ENCODE measurements at regions not wholly inside any gene's neighbourhood (a gene's known extent, or its start where the extent isn't known, plus 50 kb on each side); places are given as distances from the start of the nearest gene placed in this dataset.

DNA sequence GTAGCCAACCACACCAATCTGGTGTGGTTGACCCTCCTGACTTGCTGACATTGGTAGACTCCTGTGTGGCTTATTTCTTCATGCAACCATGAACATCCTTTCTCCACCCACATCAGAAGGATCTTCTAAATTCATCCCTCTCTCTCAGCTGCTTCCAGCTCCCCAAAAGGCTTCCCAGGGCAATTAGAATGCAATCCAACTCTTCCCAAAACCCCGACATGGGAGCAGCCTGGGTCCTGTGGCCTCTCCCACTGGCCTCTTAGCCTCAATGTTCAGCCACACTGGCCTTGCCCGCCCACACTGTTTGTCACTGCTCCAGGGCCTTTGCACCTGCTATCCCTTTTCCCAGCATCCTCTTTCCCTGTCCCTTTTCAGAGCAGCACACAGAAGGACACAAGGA is 199.8 kb upstream of the SGCG start:
- no peak overlapping the region for H3K4me2 ChIP-seq (ENCODE audit: insufficient read depth, insufficient read length, low read length)
- H3K9me3 ChIP-seq (ENCODE audit: control insufficient read depth, low read depth, low read length): no peaks in the 10 kb centered on the region
- H3K4ac ChIP-seq (ENCODE audit: low read depth, low read length): no peak overlapping the region
- no peak for DNase-seq
- H3K79me1 ChIP-seq (ENCODE audit: insufficient read depth, low read depth, low read length, poor library complexity, severe bottlenecking): no peaks in the 10 kb centered on the region
- no peak overlapping the region for H2AFZ ChIP-seq (ENCODE audit: low read length)
- H2BK20ac ChIP-seq (ENCODE audit: low read depth, low read length, poor library complexity, severe bottlenecking): no peak overlapping the region
- no peaks in the 10 kb centered on the region for H3K79me2 ChIP-seq (ENCODE audit: insufficient read depth, low read length)
- H3K36me3 Mint-ChIP-seq (ENCODE audit: insufficient read depth in 1 of 3, low read depth in 3 of 3): peaks cover 5 to 22% (median 15%) of the 10 kb centered on the region in 3 experiments
- WGBS (ENCODE audit: extremely low coverage, insufficient read length, low lambda C conversion rate): no CpG with 5 or more reads among the region's 2 CpGs
- H3K9me3 Mint-ChIP-seq: peaks cover 21 to 30% of the 10 kb centered on the region in 2 experiments
- no peak overlapping the region for H2BK12ac ChIP-seq (ENCODE audit: insufficient read length, low read depth, low read length)
- H3K56ac ChIP-seq (ENCODE audit: insufficient read length, low read depth, low read length): no peak overlapping the region
- H4K91ac ChIP-seq (ENCODE audit: insufficient read length, low read depth, low read length): no peak overlapping the region
- no peak overlapping the region for H2BK5ac ChIP-seq (ENCODE audit: insufficient read length, low read length)
- no peak overlapping the region for H2BK120ac ChIP-seq (ENCODE audit: low read depth, low read length, poor library complexity, severe bottlenecking)
- no peaks in the 10 kb centered on the region for H3K27me3 ChIP-seq (ENCODE audit: insufficient read depth, low read length)
- H3T11ph ChIP-seq (ENCODE audit: low read length): no peak overlapping the region
- no peak overlapping the region for H4K8ac ChIP-seq (replicated peaks; ENCODE audit: insufficient read length, low read depth, low read length)
- no peak overlapping the region for H2AK5ac ChIP-seq (ENCODE audit: insufficient read length, low read length)
- TF ChIP-seq, protein P1, sequence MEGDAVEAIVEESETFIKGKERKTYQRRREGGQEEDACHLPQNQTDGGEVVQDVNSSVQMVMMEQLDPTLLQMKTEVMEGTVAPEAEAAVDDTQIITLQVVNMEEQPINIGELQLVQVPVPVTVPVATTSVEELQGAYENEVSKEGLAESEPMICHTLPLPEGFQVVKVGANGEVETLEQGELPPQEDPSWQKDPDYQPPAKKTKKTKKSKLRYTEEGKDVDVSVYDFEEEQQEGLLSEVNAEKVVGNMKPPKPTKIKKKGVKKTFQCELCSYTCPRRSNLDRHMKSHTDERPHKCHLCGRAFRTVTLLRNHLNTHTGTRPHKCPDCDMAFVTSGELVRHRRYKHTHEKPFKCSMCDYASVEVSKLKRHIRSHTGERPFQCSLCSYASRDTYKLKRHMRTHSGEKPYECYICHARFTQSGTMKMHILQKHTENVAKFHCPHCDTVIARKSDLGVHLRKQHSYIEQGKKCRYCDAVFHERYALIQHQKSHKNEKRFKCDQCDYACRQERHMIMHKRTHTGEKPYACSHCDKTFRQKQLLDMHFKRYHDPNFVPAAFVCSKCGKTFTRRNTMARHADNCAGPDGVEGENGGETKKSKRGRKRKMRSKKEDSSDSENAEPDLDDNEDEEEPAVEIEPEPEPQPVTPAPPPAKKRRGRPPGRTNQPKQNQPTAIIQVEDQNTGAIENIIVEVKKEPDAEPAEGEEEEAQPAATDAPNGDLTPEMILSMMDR (conservative IDR thresholded peaks at IDR 0.05): no peak
- H4K20me1 ChIP-seq (ENCODE audit: control insufficient read depth, insufficient read depth, insufficient read length): no peaks in the 10 kb centered on the region
- no peaks in the 10 kb centered on the region for H3K23me2 ChIP-seq (ENCODE audit: insufficient read length, low read depth, low read length, poor library complexity, severe bottlenecking)
- H3K4me3 Mint-ChIP-seq: no peak overlapping the region
- H3K27me3 Mint-ChIP-seq (ENCODE audit: low read depth): no peaks in the 10 kb centered on the region; the same call in 1 of the 2 replicates
- no peaks in the 10 kb centered on the region for H3K4me1 Mint-ChIP-seq
- no peak overlapping the region for H3K18ac ChIP-seq (ENCODE audit: insufficient read length, low read depth, low read length)
- H3K9ac ChIP-seq (ENCODE audit: extremely low read depth, insufficient read length, low read length): no peak overlapping the region
- H4K5ac ChIP-seq (ENCODE audit: insufficient read length, low read depth, low read length): no peak overlapping the region
- no peak overlapping the region for H3K27ac ChIP-seq (ENCODE audit: insufficient read length, low read depth, low read length)
- no peak overlapping the region for H3K14ac ChIP-seq (ENCODE audit: insufficient read depth, low read length)
- no peaks in the 10 kb centered on the region for H3K4me1 ChIP-seq (ENCODE audit: insufficient read depth, low read length)
- H2BK15ac ChIP-seq (ENCODE audit: low read depth, low read length): no peak overlapping the region
- H3K23ac ChIP-seq (ENCODE audit: insufficient read length, low read depth, low read length): no peak overlapping the region
- H3K27ac Mint-ChIP-seq: no peak overlapping the region
